Stimulated activated CD8-positive, alpha-beta memory T cell treated with anti-CD3 and anti-CD28 coated beads, Interleukin-12 subunit alpha, Interleukin-12 subunit beta, amount 100 ng/mL, for 1 hour (primary cell): ENCODE measurements at regions not wholly inside any gene's neighbourhood (a gene's known extent, or its start where the extent isn't known, plus 50 kb on each side); places are given as distances from the start of the nearest gene placed in this dataset.
"Not testable (repeated sequence)": the region's sequence is repeated elsewhere in the genome, so short reads cannot be mapped to it uniquely, and the experiment has no call there.

Experiments used
- DNase-seq: peaks from one replicate; pipeline ENCODE4 v3.0.0-alpha.2; 2020; ENCODE audit warnings: low read depth

- no peak for DNase-seq
These were observed 1548.1 kb upstream of the LRRTM3 start for GRCh38 chr10:65377687-65378086.

GRCh38 chr10:65394502-65395297 lies 1531.1 kb upstream of the LRRTM3 start:
- DNase-seq = no peak

GRCh38 chr10:65395631-65396030 lies 1530.2 kb upstream of the LRRTM3 start:
- no peak for DNase-seq

- no peak for DNase-seq
These were observed 1528.8 kb upstream of the LRRTM3 start for GRCh38 chr10:65396997-65397396.

GRCh38 chr10:65408401-65408800 lies 1517.4 kb upstream of the LRRTM3 start:
- no peak for DNase-seq

- no peak for DNase-seq
These were observed 1512.8 kb upstream of the LRRTM3 start for GRCh38 chr10:65413001-65413400.

- DNase-seq = no peak
These were observed 1510.5 kb upstream of the LRRTM3 start for GRCh38 chr10:65415318-65415717.

GRCh38 chr10:65416094-65416493 lies 1509.7 kb upstream of the LRRTM3 start:
- no peak for DNase-seq

- DNase-seq = no peak
These were observed 1506.2 kb upstream of the LRRTM3 start for GRCh38 chr10:65419629-65420028.

GRCh38 chr10:65423043-65423442 lies 1502.8 kb upstream of the LRRTM3 start:
- DNase-seq = no peak

- DNase-seq = not testable (repeated sequence)
These were observed 1496.5 kb upstream of the LRRTM3 start for GRCh38 chr10:65429381-65429780.

- no peak for DNase-seq
These were observed 1494.9 kb upstream of the LRRTM3 start for GRCh38 chr10:65430979-65431378.

- DNase-seq = no peak
These were observed 1454.8 kb upstream of the LRRTM3 start for GRCh38 chr10:65470986-65471385.

GRCh38 chr10:65482848-65483247 lies 1443.0 kb upstream of the LRRTM3 start:
- DNase-seq = no peak

GRCh38 chr10:65491799-65492198 lies 1434.0 kb upstream of the LRRTM3 start:
- DNase-seq = no peak

GRCh38 chr10:65496541-65496940 lies 1429.3 kb upstream of the LRRTM3 start:
- DNase-seq = no peak

GRCh38 chr10:65497837-65498236 lies 1428.0 kb upstream of the LRRTM3 start:
- no peak for DNase-seq

GRCh38 chr10:65500716-65501115 lies 1425.1 kb upstream of the LRRTM3 start:
- DNase-seq = no peak

- DNase-seq = no peak
These were observed 1424.6 kb upstream of the LRRTM3 start for GRCh38 chr10:65501259-65501658.

- no peak for DNase-seq
These were observed 1407.5 kb upstream of the LRRTM3 start for GRCh38 chr10:65518379-65518778.

- no peak for DNase-seq
These were observed 1396.8 kb upstream of the LRRTM3 start for GRCh38 chr10:65528986-65529385.

GRCh38 chr10:65531545-65531944 lies 1394.3 kb upstream of the LRRTM3 start:
- DNase-seq = no peak

- DNase-seq = no peak
These were observed 1391.1 kb upstream of the LRRTM3 start for GRCh38 chr10:65534771-65535170.

- no peak for DNase-seq
These were observed 1381.1 kb upstream of the LRRTM3 start for GRCh38 chr10:65544756-65545155.
